Suprapubic skin (tissue), 3 donors: ENCODE measurements at regions not wholly inside any gene's neighbourhood (a gene's known extent, or its start where the extent isn't known, plus 50 kb on each side); places are given as distances from the start of the nearest gene placed in this dataset.

Experiments
- CTCF ChIP-seq, 2 donors: fragments of 200-600 bp in 1 of 2; fragments of 450-650 bp in 1 of 2; sonication (generic) in 1 of 2; IDR thresholded peaks; one replicate each; pipeline ENCODE4 v1.5.1; 2016 to 2019; ENCODE audit warnings: antibody characterized with exemption in 2 of 2, mild to moderate bottlenecking in 1 of 2, moderate library complexity in 1 of 2
- POLR2A ChIP-seq, 2 donors: fragments of 450-650 bp; IDR thresholded peaks; one replicate each; pipeline ENCODE4 v1.6.1; 2017; ENCODE audit warnings: antibody characterized with exemption in 2 of 2, mild to moderate bottlenecking in 2 of 2, moderate library complexity in 2 of 2

DNA sequence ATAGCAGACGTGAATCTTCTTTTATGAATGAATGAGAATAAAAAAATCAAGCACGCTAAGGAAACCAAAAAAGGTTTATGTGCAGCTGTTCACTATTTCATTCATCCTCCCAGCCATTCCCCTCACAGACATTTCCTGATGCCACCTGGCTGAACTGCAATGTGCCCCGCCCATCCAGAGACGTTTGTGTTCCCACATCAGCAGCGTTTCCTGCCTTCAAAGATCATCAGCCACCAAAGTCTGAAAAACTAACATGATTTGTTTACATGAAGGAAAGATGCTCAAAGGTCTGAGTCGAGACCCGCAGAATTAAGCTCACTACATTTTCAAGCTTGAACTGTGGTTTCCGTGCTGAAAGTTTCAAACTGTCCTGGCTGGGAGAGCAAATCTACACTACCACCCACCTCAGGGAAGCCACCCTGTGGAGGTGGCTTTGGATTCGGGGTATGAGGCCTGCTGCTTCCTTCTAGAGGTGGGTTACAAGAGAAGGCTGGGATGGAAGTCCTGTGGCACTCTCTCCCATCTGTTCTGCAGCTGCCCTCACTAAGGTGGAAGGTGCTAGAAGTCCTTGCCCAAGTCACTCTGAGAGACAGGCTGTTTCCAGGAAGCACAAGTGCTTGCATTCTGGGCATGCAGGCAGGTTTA lies 201.3 kb upstream of the OSR1 start:
- TF ChIP-seq CTCF (IDR thresholded peaks at IDR 0.05) (no peak), POLR2A (IDR thresholded peaks at IDR 0.05) (no peak)
